ENCODE measurements at regions not wholly inside any gene's neighbourhood (a gene's known extent, or its start where the extent isn't known, plus 50 kb on each side); places are given as distances from the start of the nearest gene placed in this dataset.

- Histone ChIP-seq H3K4me3 (no peak overlapping the region), H3K9me3 (no peaks in the 10 kb centered on the region), H3K27ac (no peak overlapping the region), H3K36me3 (no peaks in the 10 kb centered on the region), H3K4me1 (peaks cover 7% of the 10 kb centered on the region), H3K27me3 (no peaks in the 10 kb centered on the region)
- 92% methylated on average over 1 of the region's 1 CpG for WGBS
- DNase-seq (ENCODE audit: low spot score in 2 of 2): no peak
- TF ChIP-seq CTCF (IDR thresholded peaks at IDR 0.05): no peak
- TF ChIP-seq POLR2A (IDR thresholded peaks at IDR 0.05): no peak
- TF ChIP-seq POLR2AphosphoS5 (IDR thresholded peaks at IDR 0.05): no peak
- TF ChIP-seq EP300 (IDR thresholded peaks at IDR 0.05): no peak
Observed at GRCh38 chr3:177282119-177282655, 84.9 kb upstream of the TBL1XR1 start.

- Histone ChIP-seq H3K27ac (no peak overlapping the region), H3K4me3 (no peak overlapping the region), H3K27me3 (no peaks in the 10 kb centered on the region), H3K36me3 (no peaks in the 10 kb centered on the region), H3K4me1 (peaks cover 7% of the 10 kb centered on the region), H3K9me3 (no peaks in the 10 kb centered on the region)
- 92% methylated on average over 2 of the region's 2 CpGs for WGBS
- no peak for TF ChIP-seq POLR2AphosphoS5 (IDR thresholded peaks at IDR 0.05)
- TF ChIP-seq POLR2A (IDR thresholded peaks at IDR 0.05): no peak
- no peak for TF ChIP-seq EP300 (IDR thresholded peaks at IDR 0.05)
- TF ChIP-seq CTCF (IDR thresholded peaks at IDR 0.05): no peak
- DNase-seq (ENCODE audit: low spot score in 2 of 2): no peak
Observed at GRCh38 chr3:177283983-177284382, 86.7 kb upstream of the TBL1XR1 start.

GRCh38 chr3:177284383-177284881, 87.2 kb upstream of the TBL1XR1 start:
- WGBS: 48% methylated on average over 8 of the region's 8 CpGs
- Histone ChIP-seq H3K9me3 (no peaks in the 10 kb centered on the region), H3K36me3 (no peaks in the 10 kb centered on the region), H3K4me3 (no peak overlapping the region), H3K4me1 (peaks cover 7% of the 10 kb centered on the region), H3K27me3 (no peaks in the 10 kb centered on the region), H3K27ac (no peak overlapping the region)
- TF ChIP-seq CTCF (IDR thresholded peaks at IDR 0.05) (no peak), POLR2AphosphoS5 (IDR thresholded peaks at IDR 0.05) (no peak), EP300 (IDR thresholded peaks at IDR 0.05) (no peak), POLR2A (IDR thresholded peaks at IDR 0.05) (no peak)
- DNase-seq (ENCODE audit: low spot score in 2 of 2): peak; percentile 73 to 82

GRCh38 chr3:177286034-177286433, 88.8 kb upstream of the TBL1XR1 start:
- H3K27me3 ChIP-seq: no peaks in the 10 kb centered on the region
- H3K4me3 ChIP-seq: no peak overlapping the region
- no peak overlapping the region for H3K27ac ChIP-seq
- no peak for DNase-seq (ENCODE audit: low spot score in 2 of 2)
- peaks cover 7% of the 10 kb centered on the region for H3K4me1 ChIP-seq
- H3K9me3 ChIP-seq: no peaks in the 10 kb centered on the region
- TF ChIP-seq CTCF (IDR thresholded peaks at IDR 0.05): no peak
- no peak for TF ChIP-seq POLR2AphosphoS5 (IDR thresholded peaks at IDR 0.05)
- no peak for TF ChIP-seq EP300 (IDR thresholded peaks at IDR 0.05)
- TF ChIP-seq POLR2A (IDR thresholded peaks at IDR 0.05): no peak
- 87% methylated on average over 2 of the region's 2 CpGs for WGBS
- no peaks in the 10 kb centered on the region for H3K36me3 ChIP-seq

- Histone ChIP-seq H3K36me3 (no peaks in the 10 kb centered on the region), H3K4me1 (peaks cover 7% of the 10 kb centered on the region), H3K9me3 (no peaks in the 10 kb centered on the region), H3K27ac (no peak overlapping the region), H3K4me3 (no peak overlapping the region), H3K27me3 (no peaks in the 10 kb centered on the region)
- DNase-seq (ENCODE audit: low spot score in 2 of 2): no peak
- no peak for TF ChIP-seq POLR2AphosphoS5 (IDR thresholded peaks at IDR 0.05)
- TF ChIP-seq EP300 (IDR thresholded peaks at IDR 0.05): no peak
- TF ChIP-seq POLR2A (IDR thresholded peaks at IDR 0.05): no peak
- no peak for TF ChIP-seq CTCF (IDR thresholded peaks at IDR 0.05)
- WGBS: 81% methylated on average over 4 of the region's 4 CpGs
Observed at GRCh38 chr3:177287231-177287630, 89.9 kb upstream of the TBL1XR1 start.
